ENCODE measurements at regions not wholly inside any gene's neighbourhood (a gene's known extent, or its start where the extent isn't known, plus 50 kb on each side); places are given as distances from the start of the nearest gene placed in this dataset.

GRCh38 chr20:60294632-60295031 lies 336.4 kb downstream of the CDH26 start:
- DNase-seq, result peak; percentile 77 to 78

DNA sequence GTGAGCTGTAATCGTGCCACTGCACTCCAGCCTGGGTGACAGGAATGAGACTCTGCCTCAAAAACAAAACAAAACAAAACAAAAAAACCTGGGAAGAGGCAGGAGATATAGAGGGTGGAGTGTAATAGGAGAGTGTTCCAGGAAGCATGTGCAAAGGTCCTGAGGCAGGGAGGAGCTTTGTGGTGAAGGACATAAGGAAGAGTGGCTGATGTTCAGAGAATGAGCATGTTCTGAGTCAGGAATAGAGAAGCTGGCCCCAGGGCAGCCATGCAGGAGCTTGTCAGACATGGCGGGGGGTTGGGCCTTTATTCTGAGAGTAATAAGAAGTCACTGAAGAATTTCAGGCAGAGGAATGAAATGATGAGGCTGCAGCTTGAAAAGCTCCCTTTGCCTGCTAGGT lies 337.0 kb downstream of the CDH26 start:
- DNase-seq, result no peak

- DNase-seq, result no peak
These were observed 339.4 kb downstream of the CDH26 start for GRCh38 chr20:60297649-60298048.

- no peak for DNase-seq
These were observed 340.4 kb downstream of the CDH26 start for GRCh38 chr20:60298647-60299046.

GRCh38 chr20:60299951-60300350 lies 341.7 kb downstream of the CDH26 start:
- no peak for DNase-seq

DNA sequence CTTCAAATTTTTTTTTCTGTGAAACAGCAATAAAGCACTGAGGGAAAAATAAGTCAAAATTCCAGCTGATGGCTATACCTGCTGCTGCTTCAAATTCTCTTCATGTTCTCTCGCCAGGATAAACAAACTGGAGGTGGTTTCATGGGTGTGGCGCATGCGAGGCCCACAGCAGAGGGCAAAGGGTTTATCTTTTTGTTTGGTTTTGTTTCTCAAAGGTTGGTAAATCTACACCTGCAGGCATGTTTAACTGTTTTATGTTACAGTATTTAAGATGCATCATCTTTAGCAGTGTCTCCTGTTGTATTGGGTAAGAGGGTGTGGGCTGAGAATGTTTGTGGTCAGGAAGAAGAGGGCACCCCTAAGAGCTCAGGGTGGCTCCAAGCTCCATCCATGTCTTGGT lies 342.2 kb downstream of the CDH26 start:
- no peak for DNase-seq

DNA sequence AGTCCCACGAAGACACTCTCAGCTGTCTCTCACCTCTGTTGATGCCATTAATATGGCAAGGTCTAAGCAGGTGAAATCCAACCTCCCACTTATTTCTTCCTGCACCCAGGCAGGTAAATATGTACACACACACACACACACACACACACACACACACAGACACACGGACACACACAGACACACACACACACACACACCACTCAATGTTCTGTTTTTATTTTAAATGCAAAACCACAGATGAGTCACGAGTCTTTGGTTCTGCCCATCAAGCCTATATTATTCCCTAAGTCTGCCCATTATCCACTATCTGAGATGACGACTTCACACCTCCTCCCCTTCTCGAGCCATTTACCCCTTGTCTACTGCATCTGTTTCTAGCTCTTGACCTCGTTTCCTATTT lies 344.7 kb downstream of the CDH26 start:
- no peak for DNase-seq

DNA sequence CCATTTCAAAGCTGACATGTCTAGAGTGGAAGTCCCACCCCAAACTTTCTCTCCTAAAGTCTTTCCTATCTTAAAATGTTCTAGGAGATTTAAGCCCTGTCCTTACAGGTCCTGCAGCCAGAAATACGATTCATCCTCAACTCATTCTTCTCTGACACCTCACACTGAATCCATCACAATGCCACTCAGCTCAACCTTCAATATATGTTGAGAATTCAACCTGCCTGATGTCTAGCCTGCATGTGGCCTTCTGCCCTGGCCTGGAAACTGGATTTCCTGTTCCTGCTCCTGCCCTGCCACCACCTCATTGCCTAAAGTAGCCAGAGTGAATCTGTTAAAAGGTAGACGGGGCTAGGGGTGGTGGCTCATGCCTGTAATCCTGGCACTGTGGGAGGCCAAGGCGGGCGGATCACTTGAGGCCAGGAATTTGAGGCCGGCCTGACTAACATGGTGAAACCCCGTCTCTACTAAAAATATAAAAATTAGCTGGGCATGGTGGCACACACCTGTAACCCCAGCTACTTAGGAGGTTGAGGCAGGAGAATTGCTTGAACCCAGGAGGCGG lies 345.9 kb downstream of the CDH26 start:
- no peak for DNase-seq

- no peak for DNase-seq
These were observed 346.7 kb downstream of the CDH26 start for GRCh38 chr20:60304931-60305330.

GRCh38 chr20:60306105-60306504 lies 347.9 kb downstream of the CDH26 start:
- DNase-seq, result no peak

DNA sequence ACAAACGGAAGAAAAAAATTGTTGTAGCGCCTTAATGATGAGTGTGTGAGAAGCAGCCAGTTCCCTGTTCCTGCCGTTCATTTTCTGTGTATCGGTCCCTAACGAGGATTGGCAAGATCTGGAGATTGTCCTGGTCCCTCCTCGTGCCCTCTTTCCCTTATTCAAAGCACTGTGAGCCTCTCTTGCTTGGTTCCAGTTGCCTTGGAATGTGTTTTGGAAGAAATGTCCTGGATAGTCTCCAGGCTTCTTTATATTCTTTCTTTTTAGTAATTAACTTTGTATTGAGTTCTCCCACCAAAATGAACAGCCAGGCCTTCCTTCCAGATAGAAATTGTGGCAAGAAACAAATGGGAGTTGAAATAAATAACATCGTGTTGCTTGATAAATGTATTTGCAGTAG lies 348.3 kb downstream of the CDH26 start:
- no peak for DNase-seq

- DNase-seq, result no peak
These were observed 352.5 kb downstream of the CDH26 start for GRCh38 chr20:60310560-60311349.

DNA sequence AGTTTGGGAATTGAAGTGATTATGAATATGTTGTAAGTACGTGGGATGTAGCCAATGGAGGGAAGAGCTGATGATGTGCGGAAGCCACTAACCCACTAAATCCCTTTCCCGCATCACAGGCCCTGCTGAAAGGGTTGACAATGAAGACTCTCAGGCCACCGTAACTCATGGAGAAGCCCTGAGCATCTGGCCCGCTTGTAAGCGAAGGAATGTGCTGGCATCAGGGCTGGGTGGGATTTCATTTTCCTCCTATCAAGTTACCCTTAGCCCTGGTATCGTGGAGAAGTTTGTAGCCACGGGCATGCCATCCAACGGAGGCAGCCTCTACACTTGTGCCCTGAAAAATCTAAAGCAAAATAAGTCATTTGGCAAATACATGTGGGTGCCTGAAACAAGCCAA lies 355.0 kb downstream of the CDH26 start:
- no peak for DNase-seq

DNA sequence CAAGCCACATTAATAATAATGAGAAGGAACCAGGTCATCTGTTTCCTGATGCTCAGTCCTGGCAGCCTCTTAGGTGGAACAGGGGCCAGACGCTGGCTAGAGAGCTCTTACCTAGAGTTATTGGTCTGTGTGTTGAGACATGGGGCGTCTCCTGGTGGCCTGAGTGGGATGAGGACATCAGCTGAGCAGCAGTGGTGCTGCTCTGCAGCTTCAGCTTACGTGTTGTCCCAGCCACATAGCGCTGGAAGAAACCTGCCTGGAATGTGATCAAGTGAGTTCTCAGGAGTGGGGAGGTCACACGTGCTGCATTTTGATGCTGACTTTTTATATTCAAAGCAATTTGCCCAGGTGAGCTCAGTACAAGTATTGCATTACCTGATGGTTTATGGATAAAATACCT lies 355.4 kb downstream of the CDH26 start:
- no peak for DNase-seq

DNA sequence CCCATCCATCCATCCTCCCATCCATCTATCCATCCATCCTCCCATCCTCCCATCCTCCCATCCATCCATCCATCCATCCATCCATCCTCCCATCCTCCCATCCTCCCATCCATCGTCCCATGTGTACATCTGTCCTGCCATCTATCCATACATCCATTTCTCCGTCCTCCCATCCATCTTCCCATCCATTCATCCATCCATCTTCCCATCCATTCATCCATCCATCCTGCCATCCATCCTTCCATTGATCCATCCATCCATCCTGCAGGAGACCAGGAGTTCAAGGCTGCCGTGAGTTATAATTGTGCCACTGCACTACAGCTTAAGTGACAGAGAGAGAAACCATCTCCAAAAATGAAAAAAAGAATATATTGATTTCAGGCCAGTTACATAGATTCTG lies 356.5 kb downstream of the CDH26 start:
- DNase-seq, result no peak

DNA sequence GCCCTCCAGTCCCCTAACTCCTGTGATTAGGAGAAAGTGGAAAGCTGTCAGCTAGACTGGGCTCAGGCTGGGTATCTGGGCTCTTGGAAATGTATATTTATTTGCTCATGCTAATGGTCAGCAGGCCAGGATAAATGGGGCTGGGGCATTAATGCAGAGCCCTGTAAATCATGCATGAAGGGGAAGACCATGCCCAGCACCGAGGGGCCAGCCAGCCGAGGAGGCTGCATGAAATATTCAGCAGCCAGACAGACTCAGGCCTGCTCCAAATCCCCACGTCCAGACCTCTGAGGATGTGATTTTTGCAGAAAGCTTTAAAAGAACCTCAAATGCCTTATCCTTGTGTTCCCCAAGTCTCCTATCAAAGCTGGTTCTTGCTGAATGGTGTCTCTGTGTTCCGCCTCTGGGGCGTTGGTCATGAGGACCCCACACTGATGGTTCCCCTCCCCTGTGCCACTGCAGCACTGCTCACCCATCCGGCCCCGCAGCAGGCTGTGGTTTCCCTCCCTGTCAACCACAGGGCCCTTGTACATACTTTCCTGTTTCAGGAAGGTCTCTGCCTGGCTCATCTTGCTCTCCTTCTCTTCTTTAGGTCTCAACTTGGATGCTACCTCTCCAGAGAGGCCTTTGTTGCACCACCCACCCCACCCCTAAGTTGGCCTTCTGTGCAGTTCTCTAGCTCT lies 358.4 kb downstream of the CDH26 start:
- no peak for DNase-seq

DNA sequence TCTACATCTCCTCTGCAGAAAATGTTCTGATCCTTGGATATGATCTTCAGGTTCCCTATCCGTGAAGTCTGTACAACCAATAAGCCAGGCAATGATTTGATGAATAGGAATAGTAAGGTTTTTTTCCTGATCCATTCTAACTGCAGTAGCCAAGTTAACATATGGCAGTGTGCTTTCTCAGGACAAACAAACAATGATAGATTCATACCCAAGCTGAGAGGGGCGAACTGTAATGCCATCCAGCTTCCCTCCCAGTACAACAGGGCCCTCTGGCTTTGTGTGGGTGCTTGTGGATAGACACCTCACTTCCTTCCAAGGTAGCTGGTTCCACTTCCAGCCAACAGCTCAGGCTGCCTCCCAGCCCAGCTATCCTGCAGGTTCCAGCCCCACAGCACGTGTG lies 359.2 kb downstream of the CDH26 start:
- no peak for DNase-seq

- no peak for DNase-seq
These were observed 363.4 kb downstream of the CDH26 start for GRCh38 chr20:60321601-60322000.

- no peak for DNase-seq
These were observed 368.6 kb downstream of the CDH26 start for GRCh38 chr20:60326821-60327220.

DNA sequence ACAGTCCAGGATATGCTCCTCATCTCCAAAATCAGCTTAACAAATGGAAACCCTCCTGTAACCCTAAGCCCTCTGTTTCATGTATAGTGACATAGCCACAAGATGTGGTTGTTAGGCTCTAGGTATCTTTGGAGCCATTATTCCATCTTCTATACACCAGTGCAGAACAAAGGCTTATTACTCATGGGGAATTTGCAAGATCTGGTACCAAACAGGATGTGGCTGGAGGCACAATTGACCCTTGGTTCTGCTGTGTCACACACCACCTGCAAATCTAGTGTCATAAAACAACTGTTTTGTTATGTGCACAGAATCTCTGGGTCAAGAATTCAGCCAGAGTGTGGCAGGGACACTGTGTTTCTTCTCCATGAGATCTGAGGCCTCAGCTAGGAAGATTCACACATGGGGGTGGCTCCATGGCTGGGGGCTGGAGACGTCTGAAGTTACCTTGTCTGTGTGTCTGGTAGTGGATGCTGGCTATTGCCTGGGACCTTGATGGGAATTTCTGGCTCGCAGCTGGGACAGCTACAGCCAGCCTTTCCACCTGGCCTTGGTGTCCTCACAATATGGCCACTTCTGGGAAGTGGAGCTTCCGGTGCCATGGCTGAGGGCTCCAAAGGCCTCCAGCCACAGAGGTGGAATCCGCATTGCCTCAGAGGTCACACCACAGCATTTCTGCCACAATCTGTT lies 369.9 kb downstream of the CDH26 start:
- no peak for DNase-seq

GRCh38 chr20:60330461-60330860 lies 372.2 kb downstream of the CDH26 start:
- DNase-seq, result no peak

- DNase-seq, result no peak
These were observed 373.6 kb downstream of the CDH26 start for GRCh38 chr20:60331688-60332300.

DNA sequence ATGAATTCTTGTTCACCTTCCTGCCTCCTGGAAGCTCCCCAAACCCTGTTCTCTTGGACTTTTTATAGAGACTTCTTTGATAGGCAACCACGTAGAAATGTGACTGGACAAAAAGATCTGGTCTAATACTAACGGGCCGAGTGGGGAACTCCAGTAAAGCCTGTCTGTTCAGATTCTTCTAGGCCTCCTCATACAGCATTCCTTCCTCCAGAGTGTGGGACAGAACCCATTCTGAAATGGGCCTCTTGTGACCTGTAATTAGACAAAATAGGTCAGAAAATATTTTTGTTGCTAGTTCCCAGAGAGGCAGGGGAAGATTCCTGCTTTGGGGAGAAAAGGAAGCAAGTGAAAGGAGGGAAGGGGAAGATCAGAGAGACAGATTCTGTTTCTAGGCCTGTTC lies 374.3 kb downstream of the CDH26 start:
- no peak for DNase-seq
